HEK293T (cell line): ENCODE measurements at regions not wholly inside any gene's neighbourhood (a gene's known extent, or its start where the extent isn't known, plus 50 kb on each side); places are given as distances from the start of the nearest gene placed in this dataset.

ENCODE experiments used
- BHLHE40 ChIP-seq: fragments of 450-650 bp; IDR thresholded peaks from 2 replicates; pipeline ENCODE4 v1.6.1; 2016; ENCODE audit warnings: mild to moderate bottlenecking, moderate library complexity, borderline replicate concordance
- ELF4 ChIP-seq: fragments of 450-650 bp; IDR thresholded peaks from 2 replicates; pipeline ENCODE4 v1.6.1; 2017; ENCODE audit warnings: antibody characterized with exemption
- FOXA1 ChIP-seq: fragments of 450-650 bp; IDR thresholded peaks from 2 replicates; pipeline ENCODE4 v1.6.1; 2016; ENCODE audit warnings: mild to moderate bottlenecking
- FOXK2 ChIP-seq: fragments of 450-650 bp; IDR thresholded peaks from 2 replicates; pipeline ENCODE4 v1.6.1; 2016; ENCODE audit warnings: mild to moderate bottlenecking
- FOXM1 ChIP-seq: fragments of 450-650 bp; IDR thresholded peaks from 2 replicates; pipeline ENCODE4 v1.6.1; 2017; ENCODE audit warnings: mild to moderate bottlenecking, borderline replicate concordance
- HDGF ChIP-seq: fragments of 450-650 bp; IDR thresholded peaks from 2 replicates; pipeline ENCODE4 v1.6.1; 2017; ENCODE audit warnings: antibody characterized with exemption, borderline replicate concordance
- L3MBTL2 ChIP-seq: fragments of 450-650 bp; conservative IDR thresholded peaks from 2 replicates; pipeline ENCODE4 v1.6.1; 2016; ENCODE audit warnings: mild to moderate bottlenecking
- LEF1 ChIP-seq: fragments of 450-650 bp; IDR thresholded peaks from 2 replicates; pipeline ENCODE4 v1.6.1; 2017; ENCODE audit warnings: mild to moderate bottlenecking, borderline replicate concordance
- NFRKB ChIP-seq: fragments of 450-650 bp; IDR thresholded peaks from 2 replicates; pipeline ENCODE4 v1.6.1; 2016; ENCODE audit warnings: mild to moderate bottlenecking, moderate library complexity
- SP1 ChIP-seq: fragments of 450-650 bp; IDR thresholded peaks from 2 replicates; pipeline ENCODE4 v1.6.1; 2017
- SUZ12 ChIP-seq: fragments of 450-650 bp; IDR thresholded peaks from 2 replicates; pipeline ENCODE4 v1.6.1; 2016; ENCODE audit warnings: mild to moderate bottlenecking
- TARDBP ChIP-seq: fragments of 450-650 bp; IDR thresholded peaks from 2 replicates; pipeline ENCODE4 v1.6.1; 2016
- ZNF384 ChIP-seq: fragments of 450-650 bp; IDR thresholded peaks from 2 replicates; pipeline ENCODE4 v1.6.1; 2016
- TF ChIP-seq, protein P1 (sequence below): fragments of 450-650 bp; IDR thresholded peaks from 2 replicates; pipeline ENCODE4 v1.6.1; 2016

- no peak for TF ChIP-seq HDGF
- TF ChIP-seq FOXM1, result no peak
- no peak for TF ChIP-seq SP1
- no peak for TF ChIP-seq L3MBTL2
- TF ChIP-seq, protein P1, sequence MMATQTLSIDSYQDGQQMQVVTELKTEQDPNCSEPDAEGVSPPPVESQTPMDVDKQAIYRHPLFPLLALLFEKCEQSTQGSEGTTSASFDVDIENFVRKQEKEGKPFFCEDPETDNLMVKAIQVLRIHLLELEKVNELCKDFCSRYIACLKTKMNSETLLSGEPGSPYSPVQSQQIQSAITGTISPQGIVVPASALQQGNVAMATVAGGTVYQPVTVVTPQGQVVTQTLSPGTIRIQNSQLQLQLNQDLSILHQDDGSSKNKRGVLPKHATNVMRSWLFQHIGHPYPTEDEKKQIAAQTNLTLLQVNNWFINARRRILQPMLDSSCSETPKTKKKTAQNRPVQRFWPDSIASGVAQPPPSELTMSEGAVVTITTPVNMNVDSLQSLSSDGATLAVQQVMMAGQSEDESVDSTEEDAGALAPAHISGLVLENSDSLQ, result no peak
- TF ChIP-seq FOXK2, result no peak
- no peak for TF ChIP-seq ZNF384
- no peak for TF ChIP-seq TARDBP
- no peak for TF ChIP-seq NFRKB
- no peak for TF ChIP-seq BHLHE40
- TF ChIP-seq SUZ12, result no peak
- TF ChIP-seq FOXA1, result no peak
- no peak for TF ChIP-seq ELF4
- TF ChIP-seq LEF1, result no peak
Measured at GRCh38 chr5:82584631-82585030, 306.5 kb upstream of the RPS23 start.
